Neural progenitor cell (in vitro differentiated cells): ENCODE measurements at regions not wholly inside any gene's neighbourhood (a gene's known extent, or its start where the extent isn't known, plus 50 kb on each side); places are given as distances from the start of the nearest gene placed in this dataset. TPM values are rescaled to one million over a fixed set of nuclear protein-coding genes. Genes with fewer than 3 reads are reported as not detected.

Experiments
- DNase-seq: peaks from one replicate; pipeline ENCODE4 v3.0.0-alpha.2; 2016; ENCODE audit warnings: low spot score
- H2AFZ ChIP-seq: fragments of 200-600 bp; sonication (generic); replicated peaks from 2 replicates; pipeline ENCODE4 v1.6.1; 2016; ENCODE audit warnings: antibody characterized with exemption
- H3F3A ChIP-seq: fragments of 200-600 bp; sonication (generic); 2 replicates; pipeline ENCODE4 v1.6.1; 2016; ENCODE audit warnings: antibody characterized with exemption, low read depth
- H3K27ac ChIP-seq: fragments of 200-600 bp; sonication (generic); 2 replicates; pipeline ENCODE4 v1.5.1; 2016; ENCODE audit warnings: mild to moderate bottlenecking
- H3K27me3 ChIP-seq: fragments of 200-600 bp; sonication (generic); 2 replicates; pipeline ENCODE4 v1.6.1; 2016; ENCODE audit warnings: mild to moderate bottlenecking, moderate library complexity
- H3K36me3 ChIP-seq: fragments of 200-600 bp; sonication (generic); 2 replicates; pipeline ENCODE4 v1.5.1; 2016
- H3K4me1 ChIP-seq: fragments of 200-600 bp; sonication (generic); 2 replicates; pipeline ENCODE4 v1.6.1; 2016; ENCODE audit warnings: mixed run types
- H3K4me2 ChIP-seq: fragments of 200-600 bp; sonication (generic); 2 replicates; pipeline ENCODE4 v1.6.1; 2016
- H3K4me3 ChIP-seq: fragments of 200-600 bp; sonication (generic); 2 replicates; pipeline ENCODE4 v1.5.1; 2016
- H3K79me2 ChIP-seq: fragments of 200-600 bp; sonication (generic); 2 replicates; pipeline ENCODE4 v1.6.1; 2016; ENCODE audit warnings: low read depth
- H3K9ac ChIP-seq: fragments of 200-600 bp; sonication (generic); 2 replicates; pipeline ENCODE4 v1.6.1; 2016
- H3K9me3 ChIP-seq: fragments of 200-600 bp; sonication (generic); 2 replicates; pipeline ENCODE4 v1.5.1; 2016; ENCODE audit warnings: low read depth
- H4K20me1 ChIP-seq: fragments of 200-600 bp; sonication (generic); 2 replicates; pipeline ENCODE4 v1.6.1; 2016; ENCODE audit warnings: low read depth
- H3K27ac Mint-ChIP-seq: 3 replicates; pipeline ENCODE4 v1.8.0; 2021; ENCODE audit warnings: mixed read lengths
- H3K27me3 Mint-ChIP-seq: 2 replicates; pipeline ENCODE4 v1.8.0; 2022; ENCODE audit warnings: low read depth, mild to moderate bottlenecking, inconsistent platforms, moderate library complexity, mixed read lengths; ENCODE audit not compliant: insufficient read depth
- H3K36me3 Mint-ChIP-seq: 3 replicates; pipeline ENCODE4 v1.8.0; 2021; ENCODE audit warnings: mixed read lengths
- H3K4me1 Mint-ChIP-seq: 3 replicates; pipeline ENCODE4 v1.8.0; 2021; ENCODE audit warnings: mixed read lengths
- H3K4me3 Mint-ChIP-seq: 3 replicates; pipeline ENCODE4 v1.8.0; 2021; ENCODE audit warnings: mild to moderate bottlenecking, moderate library complexity, mixed read lengths
- H3K9me3 Mint-ChIP-seq: 3 replicates; pipeline ENCODE4 v1.8.0; 2020; ENCODE audit warnings: mixed read lengths
- EZH2 ChIP-seq: fragments of 200-600 bp; sonication (generic); IDR thresholded peaks from 2 replicates; pipeline ENCODE4 v1.6.1; 2017; ENCODE audit warnings: antibody characterized with exemption, mild to moderate bottlenecking, moderate library complexity
- EZH2phosphoT487 ChIP-seq: fragments of 200-600 bp; sonication (generic); IDR thresholded peaks from 2 replicates; pipeline ENCODE4 v1.6.1; 2017; ENCODE audit warnings: antibody characterized with exemption
- microRNA counts: library from miRNA; unstranded; fragments of <30 nt; microRNA quantifications from one replicate; lab custom pipeline; 2016
- microRNA-seq: library from miRNA; unstranded; fragments of <30 nt; microRNA quantifications from one replicate; pipeline ENCODE4, GENCODE V29; 2016
- small RNA-seq: library from RNA; depleted of rRNA; stranded (forward); fragments of <200 nt; gene quantifications from one replicate; pipeline ENCODE3, GENCODE V24; 2015
- TF ChIP-seq, protein P1 (sequence below): fragments of 200-600 bp; sonication (generic); IDR thresholded peaks from 2 replicates; pipeline ENCODE4 v1.5.1; 2017; ENCODE audit warnings: antibody characterized with exemption, mild to moderate bottlenecking

DNA sequence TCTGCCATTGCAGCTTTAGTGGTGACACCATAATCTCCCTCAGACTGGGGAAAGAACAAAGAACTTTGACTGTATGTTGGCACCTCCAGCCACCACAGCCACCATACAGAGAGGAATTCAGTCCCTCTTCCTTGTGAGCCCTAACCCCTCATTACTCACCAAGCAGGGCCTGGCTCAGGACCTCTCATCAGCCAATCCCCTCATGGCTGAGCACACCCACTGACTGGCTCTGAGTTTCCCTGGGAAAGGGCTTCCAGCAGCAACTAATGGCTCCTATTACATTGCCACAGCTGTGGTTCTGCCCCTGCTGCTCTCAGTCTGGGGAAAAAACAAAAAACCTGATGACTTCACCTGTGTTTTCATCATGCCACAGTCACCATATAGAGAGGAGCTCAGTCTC, 1482.6 kb downstream of the FAM133A start:
- H3K9me3 ChIP-seq: no peaks in the 10 kb centered on the region
- H3K4me3 ChIP-seq: no peak overlapping the region
- no peaks in the 10 kb centered on the region for H3F3A ChIP-seq
- H3K36me3 Mint-ChIP-seq: no peaks in the 10 kb centered on the region
- H3K4me3 Mint-ChIP-seq: no peak overlapping the region
- no peaks in the 10 kb centered on the region for H3K9me3 Mint-ChIP-seq
- H3K9ac ChIP-seq: no peak overlapping the region
- no peaks in the 10 kb centered on the region for H3K4me1 Mint-ChIP-seq
- peak; percentile 12 for DNase-seq
- H4K20me1 ChIP-seq: no peaks in the 10 kb centered on the region
- no peak overlapping the region for H3K4me2 ChIP-seq
- no peaks in the 10 kb centered on the region for H3K4me1 ChIP-seq
- H2AFZ ChIP-seq: peak overlapping the region; percentile 79
- H3K79me2 ChIP-seq: no peaks in the 10 kb centered on the region
- no peaks in the 10 kb centered on the region for H3K36me3 ChIP-seq
- H3K27ac Mint-ChIP-seq: no peak overlapping the region
- H3K27me3 Mint-ChIP-seq: no peaks in the 10 kb centered on the region
- H3K27me3 ChIP-seq: no peaks in the 10 kb centered on the region
- TF ChIP-seq, protein P1, sequence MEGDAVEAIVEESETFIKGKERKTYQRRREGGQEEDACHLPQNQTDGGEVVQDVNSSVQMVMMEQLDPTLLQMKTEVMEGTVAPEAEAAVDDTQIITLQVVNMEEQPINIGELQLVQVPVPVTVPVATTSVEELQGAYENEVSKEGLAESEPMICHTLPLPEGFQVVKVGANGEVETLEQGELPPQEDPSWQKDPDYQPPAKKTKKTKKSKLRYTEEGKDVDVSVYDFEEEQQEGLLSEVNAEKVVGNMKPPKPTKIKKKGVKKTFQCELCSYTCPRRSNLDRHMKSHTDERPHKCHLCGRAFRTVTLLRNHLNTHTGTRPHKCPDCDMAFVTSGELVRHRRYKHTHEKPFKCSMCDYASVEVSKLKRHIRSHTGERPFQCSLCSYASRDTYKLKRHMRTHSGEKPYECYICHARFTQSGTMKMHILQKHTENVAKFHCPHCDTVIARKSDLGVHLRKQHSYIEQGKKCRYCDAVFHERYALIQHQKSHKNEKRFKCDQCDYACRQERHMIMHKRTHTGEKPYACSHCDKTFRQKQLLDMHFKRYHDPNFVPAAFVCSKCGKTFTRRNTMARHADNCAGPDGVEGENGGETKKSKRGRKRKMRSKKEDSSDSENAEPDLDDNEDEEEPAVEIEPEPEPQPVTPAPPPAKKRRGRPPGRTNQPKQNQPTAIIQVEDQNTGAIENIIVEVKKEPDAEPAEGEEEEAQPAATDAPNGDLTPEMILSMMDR: no peak
- TF ChIP-seq EZH2phosphoT487 (no peak), EZH2 (no peak)
- H3K27ac ChIP-seq: no peak overlapping the region

MicroRNAs in the stretch of these regions (microRNA counts, 767-probe panel; counts per million panel counts)
- 460 counts per million, percentile 90 among the panel's probes with 10 or more counts for microRNA hsa-miR-548m (lab: Ali Mortazavi, UCI)

Small RNAs in the stretch of these regions (microRNA-seq; reads per million reads assigned to microRNA genes)
- not detected for gene MIR548M

Small RNAs in the stretch of these regions (small RNA-seq; reads per million reads assigned to genes)
- gene MIR548M: not detected
